ENCODE measurements at regions not wholly inside any gene's neighbourhood (a gene's known extent, or its start where the extent isn't known, plus 50 kb on each side); places are given as distances from the start of the nearest gene placed in this dataset.

DNA sequence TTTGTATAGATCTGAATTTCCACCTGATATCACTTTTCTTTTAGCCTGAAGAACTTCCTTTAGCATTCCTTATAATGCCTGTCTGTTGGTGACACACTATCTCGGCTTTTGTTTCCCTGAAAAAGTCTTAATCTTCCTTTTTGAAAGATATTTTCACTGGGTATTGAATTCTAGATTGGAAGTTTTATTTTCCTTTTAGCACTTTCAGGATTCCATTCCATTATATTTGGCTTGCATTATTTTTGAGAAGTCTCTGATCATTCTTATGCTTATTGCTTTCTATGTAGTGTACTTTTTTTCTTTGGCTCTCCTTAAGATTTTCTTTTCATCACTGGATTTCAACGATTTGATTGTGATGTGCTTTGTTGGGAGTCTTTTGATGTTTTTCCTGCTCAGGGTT lies 510.7 kb downstream of the RWDD3 start:
- Histone ChIP-seq H3K79me2 (ENCODE audit: low read length) (no peaks in the 10 kb centered on the region), H3K9me2 (replicated peaks; ENCODE audit: low read length) (no peaks in the 10 kb centered on the region), H3K4me3 (ENCODE audit: low read length) (no peak overlapping the region), H3K27me3 (ENCODE audit: low read length) (no peaks in the 10 kb centered on the region), H4K20me1 (ENCODE audit: low read length) (no peaks in the 10 kb centered on the region), H3F3A (ENCODE audit: low read length, unreplicated experiment) (no peaks in the 10 kb centered on the region), H3K36me3 (ENCODE audit: low read depth, low read length) (no peaks in the 10 kb centered on the region), H3K4me1 (ENCODE audit: insufficient read depth, low read length) (no peaks in the 10 kb centered on the region), H3K9me3 (ENCODE audit: low read length) (no peaks in the 10 kb centered on the region), H3K27ac (ENCODE audit: low read length) (no peak overlapping the region), H2AFZ (ENCODE audit: low read length) (no peak overlapping the region), H3K4me2 (ENCODE audit: low read length) (no peak overlapping the region), H3K9ac (ENCODE audit: low read length) (no peak overlapping the region)
- no TSS peak for BruUV-seq (replicated peaks)
- CTCF ChIA-PET, result no interaction called here
- intact Hi-C loops (cut with micrococcal nuclease), result no loop called here
- DNase-seq (no peak), ATAC-seq (no peak)
- TF ChIP-seq EZH2 (IDR thresholded peaks at IDR 0.05; ENCODE audit: low read length, unreplicated experiment) (no peak), EZH2phosphoT487 (IDR thresholded peaks at IDR 0.05; ENCODE audit: borderline replicate concordance, low read length) (no peak)
- TF ChIP-seq, protein P1, sequence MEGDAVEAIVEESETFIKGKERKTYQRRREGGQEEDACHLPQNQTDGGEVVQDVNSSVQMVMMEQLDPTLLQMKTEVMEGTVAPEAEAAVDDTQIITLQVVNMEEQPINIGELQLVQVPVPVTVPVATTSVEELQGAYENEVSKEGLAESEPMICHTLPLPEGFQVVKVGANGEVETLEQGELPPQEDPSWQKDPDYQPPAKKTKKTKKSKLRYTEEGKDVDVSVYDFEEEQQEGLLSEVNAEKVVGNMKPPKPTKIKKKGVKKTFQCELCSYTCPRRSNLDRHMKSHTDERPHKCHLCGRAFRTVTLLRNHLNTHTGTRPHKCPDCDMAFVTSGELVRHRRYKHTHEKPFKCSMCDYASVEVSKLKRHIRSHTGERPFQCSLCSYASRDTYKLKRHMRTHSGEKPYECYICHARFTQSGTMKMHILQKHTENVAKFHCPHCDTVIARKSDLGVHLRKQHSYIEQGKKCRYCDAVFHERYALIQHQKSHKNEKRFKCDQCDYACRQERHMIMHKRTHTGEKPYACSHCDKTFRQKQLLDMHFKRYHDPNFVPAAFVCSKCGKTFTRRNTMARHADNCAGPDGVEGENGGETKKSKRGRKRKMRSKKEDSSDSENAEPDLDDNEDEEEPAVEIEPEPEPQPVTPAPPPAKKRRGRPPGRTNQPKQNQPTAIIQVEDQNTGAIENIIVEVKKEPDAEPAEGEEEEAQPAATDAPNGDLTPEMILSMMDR (conservative IDR thresholded peaks at IDR 0.05; ENCODE audit: low read depth, low read length), result no peak
- POLR2A ChIA-PET (ENCODE audit: unreplicated experiment), result no interaction called here

DNA sequence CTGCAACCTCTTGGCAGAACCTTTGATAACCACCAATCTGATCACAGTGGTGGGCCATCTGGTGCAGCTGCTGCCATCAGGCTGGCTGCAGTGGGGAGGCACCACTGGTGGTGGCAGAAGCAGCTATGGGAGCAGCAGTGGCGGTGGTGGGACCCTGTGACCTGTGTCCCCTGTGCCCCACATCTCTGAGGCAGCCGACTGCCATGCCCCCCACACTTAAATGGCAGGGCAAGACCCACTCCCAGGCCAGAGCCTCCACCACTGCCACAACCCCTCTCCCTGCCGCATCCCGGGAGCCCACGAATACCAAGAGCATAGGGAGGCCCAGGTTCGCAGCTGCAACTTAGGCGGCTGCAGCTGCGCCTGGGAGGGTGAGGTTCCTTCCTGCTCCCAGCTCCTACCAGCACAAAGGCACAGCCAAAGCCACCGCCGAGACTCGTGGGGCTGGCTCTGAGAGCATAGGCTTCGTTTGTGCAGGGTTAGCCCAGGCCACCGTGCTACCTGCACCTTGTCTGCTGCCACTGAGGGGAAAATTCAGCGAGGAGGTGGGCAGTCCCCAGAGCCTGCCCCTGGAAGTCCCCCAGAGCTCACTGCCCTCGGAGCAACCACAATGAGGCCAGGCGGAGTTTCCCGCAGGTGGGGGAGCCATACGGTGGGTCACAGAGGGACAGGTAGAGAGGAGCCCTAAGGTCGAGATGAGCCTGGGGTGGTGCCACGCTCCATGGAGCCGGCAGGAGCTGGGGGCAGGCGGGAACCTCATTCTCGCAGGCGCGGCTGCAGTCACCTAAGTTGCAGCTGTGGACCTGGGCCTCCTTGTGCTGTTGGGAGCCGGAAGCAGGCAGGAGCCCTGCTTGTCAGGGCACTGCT lies 518.7 kb downstream of the RWDD3 start:
- no peaks in the 10 kb centered on the region for H3K9me2 ChIP-seq (replicated peaks; ENCODE audit: low read length)
- TF ChIP-seq EZH2phosphoT487 (IDR thresholded peaks at IDR 0.05; ENCODE audit: borderline replicate concordance, low read length) (no peak), EZH2 (IDR thresholded peaks at IDR 0.05; ENCODE audit: low read length, unreplicated experiment) (no peak)
- TF ChIP-seq, protein P1 (conservative IDR thresholded peaks at IDR 0.05; ENCODE audit: low read depth, low read length), result no peak
- H4K20me1 ChIP-seq (ENCODE audit: low read length), result no peaks in the 10 kb centered on the region
- no peaks in the 10 kb centered on the region for H3K4me1 ChIP-seq (ENCODE audit: insufficient read depth, low read length)
- no peak overlapping the region for H3K4me3 ChIP-seq (ENCODE audit: low read length)
- no peak for DNase-seq
- H3K36me3 ChIP-seq (ENCODE audit: low read depth, low read length), result no peaks in the 10 kb centered on the region
- intact Hi-C loops (cut with micrococcal nuclease), result no loop called here
- BruUV-seq (replicated peaks), result no TSS peak
- H2AFZ ChIP-seq (ENCODE audit: low read length), result no peak overlapping the region
- H3K9ac ChIP-seq (ENCODE audit: low read length), result no peak overlapping the region
- no peak overlapping the region for H3K27ac ChIP-seq (ENCODE audit: low read length)
- ATAC-seq, result no peak
- H3K27me3 ChIP-seq (ENCODE audit: low read length), result no peaks in the 10 kb centered on the region
- POLR2A ChIA-PET (ENCODE audit: unreplicated experiment), result no interaction called here
- no peak overlapping the region for H3K4me2 ChIP-seq (ENCODE audit: low read length)
- no peaks in the 10 kb centered on the region for H3K79me2 ChIP-seq (ENCODE audit: low read length)
- CTCF ChIA-PET, result no interaction called here
- no peaks in the 10 kb centered on the region for H3F3A ChIP-seq (ENCODE audit: low read length, unreplicated experiment)
- no peaks in the 10 kb centered on the region for H3K9me3 ChIP-seq (ENCODE audit: low read length)

GRCh38 chr1:95753382-95754016 lies 519.5 kb downstream of the RWDD3 start:
- intact Hi-C loops (cut with micrococcal nuclease), result no loop called here
- no peaks in the 10 kb centered on the region for H3K9me2 ChIP-seq (replicated peaks; ENCODE audit: low read length)
- CTCF ChIA-PET, result no interaction called here
- no peak for ATAC-seq
- no peak overlapping the region for H3K4me2 ChIP-seq (ENCODE audit: low read length)
- H3K79me2 ChIP-seq (ENCODE audit: low read length), result no peaks in the 10 kb centered on the region
- H3K4me1 ChIP-seq (ENCODE audit: insufficient read depth, low read length), result no peaks in the 10 kb centered on the region
- BruUV-seq (replicated peaks), result no TSS peak
- no peak overlapping the region for H3K9ac ChIP-seq (ENCODE audit: low read length)
- no peak overlapping the region for H2AFZ ChIP-seq (ENCODE audit: low read length)
- POLR2A ChIA-PET (ENCODE audit: unreplicated experiment), result no interaction called here
- no peaks in the 10 kb centered on the region for H3F3A ChIP-seq (ENCODE audit: low read length, unreplicated experiment)
- no peaks in the 10 kb centered on the region for H3K36me3 ChIP-seq (ENCODE audit: low read depth, low read length)
- DNase-seq, result no peak
- H3K4me3 ChIP-seq (ENCODE audit: low read length), result no peak overlapping the region
- no peak overlapping the region for H3K27ac ChIP-seq (ENCODE audit: low read length)
- no peaks in the 10 kb centered on the region for H4K20me1 ChIP-seq (ENCODE audit: low read length)
- no peak for TF ChIP-seq EZH2phosphoT487 (IDR thresholded peaks at IDR 0.05; ENCODE audit: borderline replicate concordance, low read length)
- TF ChIP-seq, protein P1 (conservative IDR thresholded peaks at IDR 0.05; ENCODE audit: low read depth, low read length), result no peak
- no peaks in the 10 kb centered on the region for H3K27me3 ChIP-seq (ENCODE audit: low read length)
- H3K9me3 ChIP-seq (ENCODE audit: low read length), result no peaks in the 10 kb centered on the region
